Motor neuron (in vitro differentiated cells): ENCODE measurements at regions not wholly inside any gene's neighbourhood (a gene's known extent, or its start where the extent isn't known, plus 50 kb on each side); places are given as distances from the start of the nearest gene placed in this dataset.

Experiments used
- ATAC-seq, 8 experiments: fragments of 200-7000 bp; cut with Tn5 transposase; replicated peaks in 6 of 8; 2 replicates each; pipeline ENCODE4 v1.8.0; 2021; ENCODE audit warnings: mild to moderate bottlenecking in 8 of 8, moderate library complexity in 8 of 8
- H3K27ac ChIP-seq, 2 donors: fragments of 250-450 bp; sonication (Bioruptor Pico); 2 replicates each; pipeline ENCODE4 v1.9.0; 2021; ENCODE audit warnings: antibody characterized with exemption in 2 of 2, mild to moderate bottlenecking in 2 of 2, moderate library complexity in 1 of 2
- H3K4me1 ChIP-seq, 2 donors: fragments of 250-450 bp; sonication (Bioruptor Pico); replicated peaks in 1 of 2; 2 replicates each; pipeline ENCODE4 v1.6.1; 2021; ENCODE audit warnings: antibody characterized with exemption in 2 of 2, mild to moderate bottlenecking in 2 of 2, moderate library complexity in 1 of 2
- H3K4me3 ChIP-seq, 5 donors: fragments of 250-450 bp; sonication (Bioruptor Pico); 2 replicates each; pipeline ENCODE4 v1.9.0; 2021; ENCODE audit warnings: antibody characterized with exemption in 5 of 5, mild to moderate bottlenecking in 5 of 5, moderate library complexity in 4 of 5
- WGBS, 10 experiments: fragments of 450-650 bp; shearing (Covaris generic); methylation state at CpG; one replicate each; pipeline ENCODE4 v1.0.0; 2022; 5-methylcytosine and 5-hydroxymethylcytosine counted together
- in situ Hi-C, 9 experiments: fragments of 400-800 bp; cut with MboI; loops; one replicate each; pipeline ENCODE4 v1.15.0; 2021; ENCODE audit warnings: low sequenced_read_pairs in 9 of 9, low pct_unique_long_range_greater_than_20kb in 2 of 9; ENCODE audit not compliant: unreplicated experiment in 9 of 9

GRCh38 chr2:196439760-196440159, 199.8 kb upstream of the CCDC150 start:
- 65 to 94% (median 84%) methylated on average over 2 to 4 of the region's 4 CpGs for WGBS, 10 experiments
- no peak for ATAC-seq
- H3K27ac ChIP-seq: no peak overlapping the region
- in situ Hi-C loops: no loop called here
- no peak overlapping the region for H3K4me3 ChIP-seq
- no peaks in the 10 kb centered on the region for H3K4me1 ChIP-seq

GRCh38 chr2:196440413-196440812, 199.1 kb upstream of the CCDC150 start:
- in situ Hi-C loops: no loop called here
- ATAC-seq: no peak
- H3K4me1 ChIP-seq: no peaks in the 10 kb centered on the region
- 60 to 100% (median 79%) methylated on average over 1 to 4 of the region's 4 CpGs; no CpG with 5 or more reads in 1 of the 10 experiments for WGBS, 10 experiments
- H3K4me3 ChIP-seq: no peak overlapping the region
- no peak overlapping the region for H3K27ac ChIP-seq

GRCh38 chr2:196441527-196441926, 198.0 kb upstream of the CCDC150 start:
- in situ Hi-C loops: no loop called here
- no peaks in the 10 kb centered on the region for H3K4me1 ChIP-seq
- 25 to 82% (median 56%) methylated on average over 1 to 2 of the region's 2 CpGs; no CpG with 5 or more reads in 3 of the 10 experiments for WGBS, 10 experiments
- ATAC-seq: no peak
- no peak overlapping the region for H3K4me3 ChIP-seq
- H3K27ac ChIP-seq: no peak overlapping the region

- in situ Hi-C loops: no loop called here
- Histone ChIP-seq H3K4me3 (no peak overlapping the region), H3K4me1 (no peaks in the 10 kb centered on the region), H3K27ac (no peak overlapping the region)
- ATAC-seq: peak in 2 of 8 experiments; percentile 46 to 49
These were observed 197.3 kb upstream of the CCDC150 start for GRCh38 chr2:196442211-196442610.

DNA sequence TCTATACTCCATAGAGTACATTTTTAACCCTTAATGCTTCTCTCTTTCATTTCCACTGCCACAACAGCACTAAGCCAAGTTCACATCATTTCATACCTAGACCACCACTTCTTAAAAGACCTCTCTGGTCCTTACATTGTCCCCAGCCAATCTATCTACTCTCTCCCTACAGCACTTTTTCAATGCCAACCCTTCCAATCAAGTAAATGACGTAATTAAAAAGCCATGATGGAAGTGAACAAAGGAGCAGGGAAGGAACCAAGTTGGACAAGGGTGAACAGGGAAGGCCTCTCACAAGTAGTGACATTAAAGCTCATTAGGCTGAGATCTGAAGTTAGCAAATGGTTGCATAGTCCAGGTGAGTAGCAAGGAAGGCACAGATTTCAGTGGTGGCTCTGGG, 195.1 kb upstream of the CCDC150 start:
- no peak for ATAC-seq
- in situ Hi-C loops: no loop called here
- H3K4me1 ChIP-seq: no peaks in the 10 kb centered on the region
- 63 to 100% (median 95%) methylated on average over 1 of the region's 1 CpG; no CpG with 5 or more reads in 2 of the 10 experiments for WGBS, 10 experiments
- no peak overlapping the region for H3K27ac ChIP-seq
- no peak overlapping the region for H3K4me3 ChIP-seq

GRCh38 chr2:196445991-196446390, 193.5 kb upstream of the CCDC150 start:
- 83 to 100% (median 93%) methylated on average over 1 of the region's 1 CpG; no CpG with 5 or more reads in 4 of the 10 experiments for WGBS, 10 experiments

DNA sequence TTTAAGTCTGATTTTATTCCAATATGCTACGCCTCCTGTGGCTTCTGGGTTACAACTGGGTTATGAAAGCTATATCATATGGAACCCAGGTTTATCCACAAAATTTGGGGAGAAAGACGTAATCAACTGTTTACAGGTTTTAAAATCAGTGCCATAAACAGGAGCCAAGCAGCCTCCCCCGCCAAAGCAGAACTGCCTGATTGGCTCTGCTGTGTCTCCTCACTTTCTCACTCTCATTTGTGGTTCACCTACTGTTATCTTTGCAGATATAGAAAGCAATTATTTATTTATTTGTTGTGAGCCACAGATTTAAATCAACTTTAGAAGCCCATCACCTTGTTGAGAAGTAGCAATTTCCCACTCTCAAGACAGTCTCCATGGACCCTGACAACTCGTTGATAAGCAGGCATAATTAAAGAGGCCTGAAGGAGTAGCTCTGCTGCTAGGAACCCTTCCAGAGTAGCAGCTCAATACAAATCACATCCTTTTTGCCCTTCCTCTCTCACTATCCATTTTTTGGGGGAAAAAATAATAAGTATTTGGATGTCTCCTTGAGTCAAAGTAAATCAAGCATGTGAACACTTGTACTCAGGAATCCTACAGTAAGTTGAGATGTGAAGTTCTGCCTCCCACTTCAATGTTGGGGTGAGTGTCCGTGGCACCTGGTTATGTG, 191.0 kb upstream of the CCDC150 start:
- ATAC-seq: no peak
- no peak overlapping the region for H3K27ac ChIP-seq
- no peak overlapping the region for H3K4me3 ChIP-seq
- H3K4me1 ChIP-seq: no peaks in the 10 kb centered on the region
- WGBS, 10 experiments: 61 to 100% (median 91%) methylated on average over 1 to 4 of the region's 5 CpGs; no CpG with 5 or more reads in 2 of the 10 experiments
- in situ Hi-C loops: no loop called here

More at GRCh38 chr2:196445991-196446390, 193.5 kb upstream of the CCDC150 start:
- ATAC-seq: no peak
- H3K4me1 ChIP-seq: no peaks in the 10 kb centered on the region
- H3K27ac ChIP-seq: no peak overlapping the region
- no peak overlapping the region for H3K4me3 ChIP-seq
- in situ Hi-C loops: no loop called here

GRCh38 chr2:196449083-196449482, 190.4 kb upstream of the CCDC150 start:
- in situ Hi-C loops: no loop called here
- no peak for ATAC-seq
- H3K4me1 ChIP-seq: no peaks in the 10 kb centered on the region
- WGBS, 10 experiments: 20 to 100% (median 83%) methylated on average over 1 of the region's 1 CpG; no CpG with 5 or more reads in 5 of the 10 experiments
- H3K4me3 ChIP-seq: no peak overlapping the region
- no peak overlapping the region for H3K27ac ChIP-seq

DNA sequence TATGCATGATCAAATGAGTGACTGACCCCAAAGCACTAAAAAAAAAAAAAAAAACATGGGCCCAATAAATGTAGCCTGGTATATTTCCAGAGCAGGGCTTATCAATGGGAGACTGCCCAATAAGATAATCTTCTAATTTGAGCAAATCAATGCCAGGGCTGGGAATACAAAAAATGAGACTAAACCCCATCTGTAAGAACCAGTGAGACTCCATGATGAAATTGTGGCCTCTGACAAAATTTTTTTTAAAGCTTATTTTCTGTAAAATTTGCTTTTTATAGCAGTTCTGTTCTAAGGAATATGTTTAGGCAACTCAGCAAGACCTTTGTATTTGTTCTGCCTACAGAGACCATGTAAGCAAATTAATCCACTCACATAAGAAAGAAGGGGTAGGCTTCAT, 186.8 kb upstream of the CCDC150 start:
- Histone ChIP-seq H3K4me3 (no peak overlapping the region), H3K27ac (no peak overlapping the region), H3K4me1 (no peaks in the 10 kb centered on the region)
- ATAC-seq: no peak
- in situ Hi-C loops: loop anchor here in 1 of 9 experiments (5.0 to 25.0 kb wide), 3 partner anchors 155 to 340 kb away; no protein-coding TSS in a partner anchor

DNA sequence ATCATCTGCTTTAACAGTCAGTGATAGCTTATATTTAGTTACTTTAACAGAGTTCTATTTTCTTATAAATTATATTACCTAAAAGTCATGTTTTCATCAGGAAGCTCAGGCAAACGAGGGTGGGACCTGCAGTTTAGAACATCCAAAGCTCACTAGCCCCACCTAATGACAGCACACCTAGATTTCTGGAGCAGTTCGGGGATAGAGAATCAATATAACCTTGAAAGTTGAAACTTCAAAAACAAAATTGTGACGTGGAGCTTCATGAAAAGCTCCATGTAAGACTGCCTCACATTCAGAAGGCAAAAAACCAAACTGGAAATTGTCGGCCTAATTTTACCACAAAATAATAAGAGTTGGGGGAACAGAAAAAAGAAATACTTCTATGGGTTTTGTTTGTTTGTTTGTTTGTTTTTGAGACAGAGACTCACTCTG, 185.9 kb upstream of the CCDC150 start:
- Histone ChIP-seq H3K27ac (no peak overlapping the region), H3K4me1 (no peaks in the 10 kb centered on the region), H3K4me3 (no peak overlapping the region)
- ATAC-seq: peak in 3 of 8 experiments; percentile 64 to 72 (median 67)
- in situ Hi-C loops: loop anchor here in 1 of 9 experiments (5.0 to 25.0 kb wide), 3 partner anchors 156 to 341 kb away; no protein-coding TSS in a partner anchor
- WGBS, 10 experiments: 0 to 30% (median 22%) methylated on average over 1 to 4 of the region's 4 CpGs; no CpG with 5 or more reads in 2 of the 10 experiments

DNA sequence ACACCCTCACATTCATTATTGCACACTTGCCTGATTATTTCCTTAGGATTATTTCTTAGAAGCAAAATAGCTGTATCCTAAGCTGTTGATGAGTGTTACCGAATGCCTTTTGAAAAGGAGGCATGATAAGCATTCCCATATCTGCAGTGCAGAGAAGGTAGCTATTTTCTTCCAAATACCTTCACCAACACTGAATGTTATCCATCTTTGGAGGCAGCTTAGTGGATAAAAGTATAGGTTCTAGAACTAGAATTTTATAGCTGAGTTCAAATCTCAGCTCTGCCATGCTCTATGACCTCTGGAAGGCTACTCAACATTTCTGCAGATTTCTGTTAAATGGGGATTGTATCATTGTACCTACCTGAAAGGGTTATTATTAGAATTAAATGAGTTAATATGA, 185.0 kb upstream of the CCDC150 start:
- in situ Hi-C loops: loop anchor here in 1 of 9 experiments (5.0 to 25.0 kb wide), 3 partner anchors 157 to 342 kb away; no protein-coding TSS in a partner anchor
- ATAC-seq: no peak
- Histone ChIP-seq H3K4me1 (no peaks in the 10 kb centered on the region), H3K4me3 (no peak overlapping the region), H3K27ac (no peak overlapping the region)
- 50 to 100% (median 86%) methylated on average over 1 of the region's 1 CpG for WGBS, 10 experiments

GRCh38 chr2:196459539-196459938, 180.0 kb upstream of the CCDC150 start:
- in situ Hi-C loops: loop anchor here in 1 of 9 experiments (25.0 kb wide), 2 partner anchors 303 to 347 kb away; no protein-coding TSS in a partner anchor

DNA sequence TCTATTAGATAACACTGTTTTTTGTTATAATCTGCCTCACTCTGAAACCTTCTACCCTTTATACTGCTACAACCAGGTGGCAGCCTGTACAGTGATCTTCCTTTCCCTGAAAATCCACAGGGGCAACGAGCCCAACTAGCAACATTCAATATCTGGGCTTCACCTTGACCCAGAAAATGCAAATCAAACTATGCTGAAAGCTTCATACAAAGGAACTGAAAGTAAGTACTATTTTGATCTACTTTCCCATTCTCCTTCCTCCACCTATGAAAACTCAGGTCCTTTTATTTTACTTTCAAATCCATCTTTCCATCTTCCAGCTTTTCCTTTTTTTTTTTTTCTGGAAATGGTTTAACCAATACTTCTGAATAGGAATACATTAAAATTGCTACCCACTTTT, 175.8 kb upstream of the CCDC150 start:
- H3K27ac ChIP-seq: no peak overlapping the region
- WGBS, 10 experiments: 0 to 60% (median 46%) methylated on average over 1 of the region's 1 CpG
- in situ Hi-C loops: loop anchor here in 1 of 9 experiments (25.0 kb wide), 2 partner anchors 299 to 351 kb away; no protein-coding TSS in a partner anchor

More at GRCh38 chr2:196459539-196459938, 180.0 kb upstream of the CCDC150 start:
- H3K4me3 ChIP-seq: no peak overlapping the region
- no peak overlapping the region for H3K27ac ChIP-seq
- peak in 2 of 8 experiments; percentile 65 to 95 for ATAC-seq
- WGBS, 10 experiments: 0 to 71% (median 26%) methylated on average over 1 to 7 of the region's 7 CpGs; no CpG with 5 or more reads in 2 of the 10 experiments
- H3K4me1 ChIP-seq: no peaks in the 10 kb centered on the region

More for the DNA sequence above, 175.8 kb upstream of the CCDC150 start:
- Histone ChIP-seq H3K4me3 (no peak overlapping the region), H3K4me1 (no peaks in the 10 kb centered on the region)
- no peak for ATAC-seq
